IMR-90 (cell line): ENCODE measurements at regions not wholly inside any gene's neighbourhood (a gene's known extent, or its start where the extent isn't known, plus 50 kb on each side); places are given as distances from the start of the nearest gene placed in this dataset.

Experiments used
- ATAC-seq: fragments of 200-7000 bp; cut with Tn5 transposase; 2 replicates; pipeline ENCODE4 v1.9.1; 2020; ENCODE audit warnings: low read depth, mild to moderate bottlenecking, moderate library complexity
- BruUV-seq: library from RNA; stranded (reverse); fragments of 400-500 nt; replicated peaks from 2 replicates; lab custom pipeline; 2021; lab: Mats Ljungman, UMichigan
- CTCF ChIA-PET: fragments of 300-600 bp; formaldehyde crosslinking; extraction: SDS; loops from one replicate; lab custom pipeline; 2021; ENCODE audit warnings: antibody characterized with exemption; lab: Yijun Ruan, JAX
- POLR2A ChIA-PET: fragments of 300-600 bp; sonication (Branson Sonifier 250); formaldehyde crosslinking; loops from one replicate; lab custom pipeline; 2022; ENCODE audit warnings: antibody characterized with exemption; ENCODE audit not compliant: unreplicated experiment; lab: Charles Lee
- DNase-seq: peaks from one replicate; pipeline ENCODE4 v3.0.0; 2013
- H2AFZ ChIP-seq: replicated peaks from 2 replicates; pipeline ENCODE3; 2013; ENCODE audit warnings: low read length, mild to moderate bottlenecking; ENCODE audit not compliant: poor library complexity
- H2AK5ac ChIP-seq: 2 replicates; pipeline ENCODE4 v1.6.1; 2013; ENCODE audit warnings: low read depth, low read length, inconsistent platforms
- H2AK9ac ChIP-seq: replicated peaks from 2 replicates; pipeline ENCODE3; 2013; ENCODE audit warnings: mild to moderate bottlenecking, low read depth, low read length, moderate library complexity; ENCODE audit not compliant: poor library complexity
- H2BK120ac ChIP-seq: 2 replicates; pipeline ENCODE4 v1.6.1; 2013; ENCODE audit warnings: low read depth, low read length, inconsistent platforms
- H2BK15ac ChIP-seq: 3 replicates; pipeline ENCODE4 v1.6.1; 2013; ENCODE audit warnings: low read depth, low read length, inconsistent platforms
- H2BK20ac ChIP-seq: 2 replicates; pipeline ENCODE4 v1.6.1; 2013; ENCODE audit warnings: low read depth, mild to moderate bottlenecking, inconsistent platforms, low read length, moderate library complexity
- H2BK5ac ChIP-seq: 2 replicates; pipeline ENCODE4 v1.6.1; 2013; ENCODE audit warnings: mild to moderate bottlenecking, low read depth, low read length, inconsistent platforms; ENCODE audit not compliant: poor library complexity, severe bottlenecking
- H3K14ac ChIP-seq: replicated peaks from 2 replicates; pipeline ENCODE4 v1.6.1; 2013; ENCODE audit warnings: low read depth, low read length, inconsistent platforms
- H3K18ac ChIP-seq: 2 replicates; pipeline ENCODE4 v1.6.1; 2013; ENCODE audit warnings: low read depth, low read length, control low read depth
- H3K23ac ChIP-seq: 2 replicates; pipeline ENCODE4 v1.6.1; 2013; ENCODE audit warnings: low read depth, low read length, inconsistent platforms
- H3K27ac ChIP-seq: 2 replicates; pipeline ENCODE4 v1.5.1; 2013; ENCODE audit warnings: mild to moderate bottlenecking, control low read depth, low read length; ENCODE audit not compliant: insufficient read depth
- H3K27me3 ChIP-seq: 2 replicates; pipeline ENCODE4 v1.6.1; 2013; ENCODE audit warnings: low read length; ENCODE audit not compliant: control insufficient read depth, insufficient read depth
- H3K36me3 ChIP-seq: 2 replicates; pipeline ENCODE4 v1.6.1; 2013; ENCODE audit warnings: low read length, mixed read lengths; ENCODE audit not compliant: control insufficient read depth, insufficient read depth
- H3K4ac ChIP-seq: 2 replicates; pipeline ENCODE4 v1.6.1; 2013; ENCODE audit warnings: low read depth, low read length, inconsistent platforms
- H3K4me1 ChIP-seq: 2 replicates; pipeline ENCODE4 v1.6.1; 2013; ENCODE audit warnings: low read length, mixed read lengths; ENCODE audit not compliant: control insufficient read depth, insufficient read depth
- H3K4me2 ChIP-seq: 2 replicates; pipeline ENCODE4 v1.6.1; 2013; ENCODE audit warnings: low read depth, mild to moderate bottlenecking, control low read depth, low read length, moderate library complexity
- H3K4me3 ChIP-seq: 2 replicates; pipeline ENCODE4 v1.5.1; 2013; ENCODE audit warnings: low read depth, mild to moderate bottlenecking, control low read depth, low read length, moderate library complexity; ENCODE audit not compliant: insufficient read depth
- H3K56ac ChIP-seq: 2 replicates; pipeline ENCODE4 v1.6.1; 2013; ENCODE audit warnings: low read length, inconsistent platforms; ENCODE audit not compliant: insufficient read depth; ENCODE audit errors: extremely low read depth
- H3K79me1 ChIP-seq, 2 experiments: 2 replicates each; pipeline ENCODE4 v1.6.1; 2013; ENCODE audit warnings: low read length in 2 of 2, inconsistent platforms in 1 of 2, low read depth in 1 of 2
- H3K9ac ChIP-seq: 2 replicates; pipeline ENCODE4 v1.6.1; 2013; ENCODE audit warnings: low read depth, low read length, control low read depth
- H3K9me1 ChIP-seq: 2 replicates; pipeline ENCODE4 v1.6.1; 2013; ENCODE audit warnings: low read length, inconsistent platforms; ENCODE audit not compliant: insufficient read depth
- H3K9me3 ChIP-seq: 2 replicates; pipeline ENCODE4 v1.6.1; 2013; ENCODE audit warnings: low read length; ENCODE audit not compliant: control insufficient read depth, insufficient read depth
- H4K20me1 ChIP-seq: 2 replicates; pipeline ENCODE4 v1.6.1; 2013; ENCODE audit warnings: low read length, inconsistent platforms; ENCODE audit not compliant: insufficient read depth
- H4K5ac ChIP-seq: 2 replicates; pipeline ENCODE4 v1.6.1; 2013; ENCODE audit warnings: mild to moderate bottlenecking, low read depth, low read length, control low read depth
- H4K8ac ChIP-seq, 2 experiments: 2 replicates each; pipeline ENCODE4 v1.6.1; 2013; ENCODE audit warnings: low read depth in 2 of 2, low read length in 2 of 2, control low read depth in 1 of 2, inconsistent platforms in 1 of 2
- H4K91ac ChIP-seq: 2 replicates; pipeline ENCODE4 v1.6.1; 2013; ENCODE audit warnings: low read depth, low read length, inconsistent platforms; ENCODE audit not compliant: insufficient read depth
- BHLHE40 ChIP-seq: fragments of 150-350 bp; IDR thresholded peaks from 2 replicates; pipeline ENCODE4 v1.6.1; 2016; ENCODE audit warnings: mild to moderate bottlenecking, low read depth, low read length
- CEBPB ChIP-seq: IDR thresholded peaks from 2 replicates; pipeline ENCODE4 v1.6.1; 2012; ENCODE audit warnings: low read depth, low read length, improper control_type of control experiment
- ELK1 ChIP-seq: fragments of 150-350 bp; IDR thresholded peaks from 2 replicates; pipeline ENCODE4 v1.6.1; 2016; ENCODE audit warnings: low read depth, mild to moderate bottlenecking, low read length, moderate library complexity, borderline replicate concordance
- POLR2A ChIP-seq: IDR thresholded peaks from 2 replicates; pipeline ENCODE4 v1.6.1; 2012; ENCODE audit warnings: mild to moderate bottlenecking, low read depth, low read length
- RAD21 ChIP-seq: IDR thresholded peaks from 2 replicates; pipeline ENCODE4 v1.6.1; 2012; ENCODE audit warnings: low read length, improper control_type of control experiment
- WGBS, 2 experiments: methylation state at CpG; one replicate each; pipeline versions ENCODE4 v1.1.5 to v1.1.7; 2013; ENCODE audit warnings: missing lambda C conversion rate in 2 of 2; ENCODE audit not compliant: insufficient read length in 1 of 2; ENCODE audit errors: extremely low coverage in 2 of 2; 5-methylcytosine and 5-hydroxymethylcytosine counted together
- dilution Hi-C: fragments of 300-500 bp; cut with HindIII; formaldehyde crosslinking; loops from one replicate; pipeline ENCODE4 v1.14.3; 2018; ENCODE audit warnings: low sequenced_read_pairs; ENCODE audit not compliant: unreplicated experiment
- in situ Hi-C: fragments of 300-500 bp; cut with MboI; formaldehyde crosslinking; loops from 3 replicates; pipeline ENCODE4 v1.14.3; 2019; ENCODE audit warnings: low sequenced_read_pairs, inconsistent platforms, mixed read lengths
- intact Hi-C: fragments of 100-400 bp; cut with micrococcal nuclease; formaldehyde crosslinking; loops from 2 replicates; pipeline ENCODE4 v1.10.0; 2022

- no peaks in the 10 kb centered on the region for H3K27me3 ChIP-seq
- H3K4me3 ChIP-seq, result no peak overlapping the region
- H3K79me1 ChIP-seq, result no peaks in the 10 kb centered on the region
- no peaks in the 10 kb centered on the region for H3K9me3 ChIP-seq
- no TSS peak for BruUV-seq
- no peak overlapping the region for H4K5ac ChIP-seq
- dilution Hi-C loops (no loop called here), in situ Hi-C loops (no loop called here), intact Hi-C loops (no loop called here)
- no peak overlapping the region for H3K27ac ChIP-seq
- no peak overlapping the region for H3K56ac ChIP-seq
- no peak overlapping the region for H2AK5ac ChIP-seq
- DNase-seq (no peak), ATAC-seq (no peak)
- H2BK120ac ChIP-seq, result no peak overlapping the region
- ChIA-PET POLR2A (no interaction called here), CTCF (no interaction called here)
- H2AFZ ChIP-seq, result no peak overlapping the region
- H3K4me1 ChIP-seq, result no peaks in the 10 kb centered on the region
- no peaks in the 10 kb centered on the region for H4K20me1 ChIP-seq
- H2BK15ac ChIP-seq, result no peak overlapping the region
- no peak overlapping the region for H3K14ac ChIP-seq
- no peaks in the 10 kb centered on the region for H3K36me3 ChIP-seq
- no CpG with 5 or more reads among the region's 3 CpGs for WGBS, 2 experiments
- H3K23ac ChIP-seq, result no peak overlapping the region
- TF ChIP-seq ELK1, result no peak
- no peak for TF ChIP-seq CEBPB
- no peak for TF ChIP-seq RAD21
- TF ChIP-seq POLR2A, result no peak
- no peak for TF ChIP-seq BHLHE40
- no peak overlapping the region for H2BK20ac ChIP-seq
- no peak overlapping the region for H2BK5ac ChIP-seq
- H3K9ac ChIP-seq, result no peak overlapping the region
- no peak overlapping the region for H3K4ac ChIP-seq
- no peak overlapping the region for H4K8ac ChIP-seq
- H3K18ac ChIP-seq, result no peak overlapping the region
- no peak overlapping the region for H2AK9ac ChIP-seq
- H4K91ac ChIP-seq, result no peak overlapping the region
- no peak overlapping the region for H3K4me2 ChIP-seq
- no peaks in the 10 kb centered on the region for H3K9me1 ChIP-seq
These were observed 605.8 kb downstream of the EPHA3 start for GRCh38 chr3:89713196-89713595.
